Endothelial cell of hepatic sinusoid (primary cell): ENCODE measurements at regions not wholly inside any gene's neighbourhood (a gene's known extent, or its start where the extent isn't known, plus 50 kb on each side); places are given as distances from the start of the nearest gene placed in this dataset.

Experiments
- in situ Hi-C: cut with HindIII; loops from 2 replicates; pipeline ENCODE4 v1.10.0; 2017; ENCODE audit warnings: low sequenced_read_pairs

- in situ Hi-C loops: no loop called here
Measured at GRCh38 chr4:169818063-169818679, 60.4 kb upstream of the HPF1 start.

GRCh38 chr4:169815606-169816005 lies 57.9 kb upstream of the HPF1 start:
- in situ Hi-C loops: no loop called here

GRCh38 chr4:169811476-169811875 lies 53.7 kb upstream of the HPF1 start:
- in situ Hi-C loops: no loop called here

GRCh38 chr4:169810325-169811323 lies 52.9 kb upstream of the HPF1 start:
- in situ Hi-C loops: no loop called here

GRCh38 chr4:169807934-169808509 lies 50.3 kb upstream of the HPF1 start:
- in situ Hi-C loops: loop anchor here (10.0 kb wide), 1 partner anchor 237 kb away; no protein-coding TSS in a partner anchor
